ENCODE measurements at regions not wholly inside any gene's neighbourhood (a gene's known extent, or its start where the extent isn't known, plus 50 kb on each side); places are given as distances from the start of the nearest gene placed in this dataset.
"Not testable (repeated sequence)": the region's sequence is repeated elsewhere in the genome, so short reads cannot be mapped to it uniquely, and the experiment has no call there.

DNA sequence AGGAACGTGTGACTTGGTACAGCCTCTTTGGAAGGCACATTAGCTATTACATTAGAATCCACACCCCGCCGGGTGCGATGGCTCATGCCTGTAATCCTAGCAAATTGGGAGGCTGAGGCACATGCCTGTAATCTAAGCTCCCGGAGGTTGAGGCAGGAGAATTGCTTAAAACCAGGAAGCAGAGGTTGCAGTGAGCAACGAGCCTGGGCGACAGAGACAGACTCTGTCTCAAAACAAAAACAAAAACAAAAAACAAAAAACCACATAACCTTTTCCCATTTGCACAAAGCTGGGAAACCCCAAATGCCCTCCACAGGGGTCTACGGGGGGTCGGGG is 82.7 kb upstream of the METTL9 start:
- DNase-seq = not testable (repeated sequence)

DNA sequence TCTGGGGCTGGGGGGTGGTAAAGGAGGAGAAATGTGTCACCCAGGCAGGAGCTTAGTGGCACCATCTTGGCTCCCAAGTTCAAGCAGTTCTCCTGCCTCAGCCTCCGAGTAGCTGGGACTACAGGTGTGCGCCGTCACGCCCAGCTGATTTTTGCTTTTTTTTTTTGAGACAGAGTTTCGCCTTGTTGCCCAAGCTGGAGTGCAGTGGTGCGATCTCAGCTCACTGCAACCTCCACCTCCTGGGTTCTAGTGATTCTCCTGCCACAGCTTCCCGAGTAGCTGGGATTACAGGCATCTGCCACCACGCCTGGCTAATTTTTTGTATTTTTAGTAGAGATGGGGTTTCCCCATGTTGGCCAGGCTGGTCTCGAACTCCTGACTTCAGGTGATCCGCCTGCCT is 82.1 kb upstream of the METTL9 start:
- not testable (repeated sequence) for DNase-seq

DNA sequence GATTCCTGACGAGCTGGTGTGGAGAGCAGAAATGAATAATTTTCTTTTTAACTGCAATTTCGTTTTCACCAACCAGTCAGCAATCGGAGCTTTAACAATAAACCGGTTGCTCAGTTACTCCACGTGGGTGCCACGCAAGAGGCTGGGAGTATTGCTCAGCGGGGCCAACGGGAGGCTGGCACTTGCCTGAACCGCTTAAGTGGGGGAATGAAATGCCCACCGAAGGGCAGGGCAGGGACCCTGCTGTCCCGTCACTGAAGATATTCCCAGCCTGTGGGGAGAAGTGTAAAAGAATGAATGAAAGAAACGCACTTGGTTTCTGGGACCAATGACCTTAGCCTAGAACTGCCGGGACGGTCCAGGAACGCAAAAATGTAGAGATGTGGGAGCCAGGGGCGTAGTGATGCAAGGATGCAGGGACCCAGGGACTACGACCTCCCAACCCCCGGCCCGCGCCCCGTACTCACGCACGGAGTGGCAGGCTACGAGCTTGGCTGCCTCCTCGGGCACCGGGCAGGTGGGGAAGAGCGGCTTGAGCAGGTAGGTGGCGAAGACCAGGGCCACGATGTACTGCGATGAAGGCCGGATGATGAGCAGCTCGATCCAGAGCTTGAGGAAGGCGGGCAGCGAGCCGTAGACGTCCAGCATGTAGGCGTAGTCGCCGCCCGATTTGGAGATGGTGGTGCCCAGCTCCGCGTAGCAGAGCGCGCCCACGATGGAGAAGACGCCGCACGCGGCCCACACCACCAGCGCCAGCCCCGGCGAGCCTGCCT is 79.8 kb upstream of the METTL9 start:
- not testable (repeated sequence) for DNase-seq

DNA sequence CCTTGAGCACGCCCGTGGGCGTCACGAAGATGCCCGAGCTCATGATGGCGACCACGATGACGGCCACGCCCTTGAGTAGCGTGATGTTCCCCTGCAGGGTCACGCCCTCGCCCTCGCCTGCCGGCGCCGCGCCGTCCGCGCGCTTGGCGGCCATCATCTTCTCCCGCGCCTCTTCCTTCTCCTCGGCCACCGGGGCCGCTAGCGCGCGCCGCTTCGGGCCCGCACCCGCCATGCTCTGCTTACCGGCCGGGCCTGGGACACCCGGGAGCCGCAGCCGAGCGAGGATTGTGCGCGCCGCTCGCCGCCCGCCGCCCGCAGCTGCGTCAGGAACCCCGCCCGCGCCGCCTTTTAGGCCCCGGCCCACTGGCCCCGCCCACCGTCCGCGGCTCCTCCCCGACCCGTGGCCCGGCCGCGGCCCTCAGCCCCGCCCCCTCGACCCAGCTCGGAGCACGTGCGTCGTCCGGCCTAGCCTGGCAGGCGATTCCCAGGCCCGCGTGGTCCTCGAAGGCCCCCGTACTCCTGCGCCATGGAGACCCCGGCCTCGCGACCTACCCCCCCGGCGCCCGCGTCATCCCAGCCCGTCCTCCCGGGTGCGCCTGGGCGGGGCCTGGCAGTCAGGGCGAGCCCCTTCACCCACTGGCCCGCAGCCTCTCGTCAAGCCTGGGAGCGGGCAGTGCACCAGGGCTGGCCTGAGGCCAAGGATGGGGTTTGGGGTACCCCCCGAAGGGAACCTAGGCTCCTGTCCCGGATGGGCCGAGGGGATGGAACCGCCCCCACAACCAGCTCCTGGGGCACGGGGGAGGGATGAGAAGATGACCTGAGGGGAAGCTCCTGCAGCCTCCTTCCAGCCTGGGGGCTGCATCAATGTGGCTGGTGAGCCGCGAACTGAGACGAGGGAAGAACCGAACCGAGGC is 79.0 kb upstream of the METTL9 start:
- DNase-seq = peak; percentile 99

DNA sequence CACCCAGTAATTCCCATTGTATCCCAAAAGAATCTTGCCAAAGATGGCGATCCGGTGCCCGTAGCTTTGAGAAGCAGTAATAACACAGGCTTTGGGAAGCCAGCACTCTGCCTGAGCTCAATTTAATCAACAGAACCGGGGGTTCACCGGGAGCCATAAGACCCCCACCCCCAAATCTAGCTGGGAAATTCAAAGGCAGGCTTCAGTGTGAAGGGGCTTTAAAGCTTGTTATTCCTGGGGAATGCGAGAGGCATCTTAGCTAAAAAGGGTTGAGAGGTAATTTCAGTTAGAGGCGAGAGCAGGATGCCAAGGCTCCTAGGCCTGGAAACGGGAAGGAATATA is 78.4 kb upstream of the METTL9 start:
- DNase-seq = not testable (repeated sequence)

DNA sequence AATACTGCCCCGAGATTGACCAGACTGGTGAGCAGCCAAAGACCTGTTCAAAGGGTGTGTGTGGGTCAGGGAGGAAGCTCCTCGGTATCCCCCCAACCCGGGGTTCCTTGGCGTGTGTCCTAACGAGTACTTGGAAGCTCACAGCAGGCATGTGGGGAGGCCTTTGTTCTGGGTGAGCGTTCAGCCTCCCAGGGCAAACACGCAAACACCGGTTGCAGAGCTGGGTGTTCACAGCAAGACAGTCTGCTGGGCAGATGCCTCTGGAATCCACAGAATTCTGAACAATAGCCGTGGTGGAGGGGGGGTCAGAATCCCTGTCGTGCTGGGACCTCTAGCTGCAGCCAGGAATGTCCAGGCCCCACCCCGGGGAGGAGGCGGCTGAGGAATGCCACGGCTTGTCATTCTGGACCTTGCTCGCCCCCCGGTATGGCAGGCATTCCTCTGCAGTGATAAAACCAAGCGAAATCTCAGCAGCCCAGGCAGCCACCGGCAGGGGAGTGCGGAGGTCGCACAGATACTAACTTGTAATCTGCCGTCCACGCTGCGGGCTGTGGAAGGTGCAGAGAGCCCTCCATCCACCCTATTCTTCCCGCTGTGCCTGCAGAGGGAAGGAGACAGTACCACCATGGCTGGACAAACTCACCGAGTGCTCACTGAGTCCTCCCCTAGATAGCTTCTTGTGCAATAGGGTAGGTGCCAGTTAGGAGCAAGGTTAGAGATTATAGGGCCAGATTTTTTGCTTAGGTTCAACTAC is 77.8 kb upstream of the METTL9 start:
- not testable (repeated sequence) for DNase-seq

DNA sequence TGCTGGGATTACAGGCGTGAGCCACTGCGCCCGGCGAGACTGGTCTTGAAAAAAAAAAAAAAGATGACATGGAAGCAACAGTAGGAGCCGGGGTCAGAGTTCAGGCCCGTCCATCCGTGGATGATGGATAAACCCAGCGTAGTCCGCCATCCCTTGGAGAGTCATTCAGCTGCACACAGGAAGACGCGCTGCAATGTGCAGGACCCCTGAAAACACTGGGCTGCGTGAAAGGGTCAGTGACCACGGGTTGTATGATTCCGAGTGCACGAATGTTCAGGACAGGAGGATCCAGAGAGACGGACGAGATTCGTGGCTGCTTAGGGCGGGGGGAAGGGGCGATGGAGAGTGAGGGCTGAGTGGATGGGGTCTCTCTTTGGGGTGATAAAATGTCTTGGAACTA is 76.5 kb upstream of the METTL9 start:
- DNase-seq = not testable (repeated sequence)

DNA sequence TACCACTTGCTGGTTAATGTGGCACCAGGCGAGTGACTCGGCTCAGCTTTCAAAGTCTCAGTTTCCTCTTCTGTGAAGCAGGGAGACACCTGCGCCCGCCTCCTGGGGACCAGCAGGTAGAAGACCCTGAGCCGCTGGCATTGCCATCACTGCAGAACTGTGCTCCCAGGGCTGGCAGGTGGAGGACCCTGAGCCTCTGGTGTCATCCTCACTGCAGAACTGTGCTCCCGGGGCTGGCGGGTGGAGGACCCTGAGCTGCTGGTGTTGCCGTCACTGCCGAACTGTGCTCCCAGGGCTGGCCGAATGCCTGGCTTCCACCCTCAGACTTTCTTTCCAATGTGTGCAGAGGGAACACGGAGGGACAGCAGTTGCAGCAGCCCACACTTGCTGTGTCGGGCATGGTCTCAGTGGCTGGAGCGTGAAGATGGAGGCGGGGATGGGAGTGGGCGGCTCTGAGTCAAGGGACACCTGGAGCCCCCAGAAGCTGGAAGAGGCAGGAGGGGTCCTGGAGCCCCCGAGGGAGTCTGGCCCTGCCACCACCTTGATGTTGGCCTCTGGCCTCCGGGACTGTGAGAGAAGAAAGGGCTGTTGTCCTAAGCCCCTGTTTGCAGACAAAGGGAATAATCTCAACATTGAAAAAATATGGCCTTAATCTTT is 75.8 kb upstream of the METTL9 start:
- DNase-seq = no peak

DNA sequence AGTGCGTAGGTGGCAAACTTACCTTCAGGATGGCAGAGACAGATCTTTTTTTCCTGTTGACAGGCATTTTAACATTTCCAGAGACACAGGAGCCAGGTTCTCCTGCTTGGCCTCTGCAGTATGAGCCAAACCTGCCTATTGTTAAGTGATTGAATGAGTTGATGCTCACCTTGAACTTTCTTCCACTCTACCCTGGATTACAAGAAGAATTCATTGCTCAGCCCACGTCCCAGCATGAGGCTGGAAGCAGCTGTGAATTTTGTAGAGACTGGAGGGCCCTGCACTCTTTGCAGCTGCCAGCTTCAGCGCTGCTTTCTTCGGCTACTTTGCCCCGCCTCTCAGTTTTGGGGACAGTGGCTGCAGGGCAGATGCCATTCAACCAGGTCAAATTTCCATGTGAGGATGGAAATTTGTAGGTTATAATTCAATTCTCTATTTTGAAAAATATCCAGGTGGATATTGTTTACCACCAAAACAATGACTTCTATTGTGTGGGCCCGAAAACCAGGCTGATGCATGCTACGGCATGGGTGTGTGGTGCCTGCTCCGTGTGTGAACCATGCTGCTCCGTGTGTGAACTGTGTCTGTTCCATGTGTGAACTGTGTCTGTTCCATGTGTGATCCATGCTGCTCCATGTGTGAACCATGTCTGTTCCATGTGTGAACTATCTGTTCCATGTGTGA is 75.2 kb upstream of the METTL9 start:
- no peak for DNase-seq

DNA sequence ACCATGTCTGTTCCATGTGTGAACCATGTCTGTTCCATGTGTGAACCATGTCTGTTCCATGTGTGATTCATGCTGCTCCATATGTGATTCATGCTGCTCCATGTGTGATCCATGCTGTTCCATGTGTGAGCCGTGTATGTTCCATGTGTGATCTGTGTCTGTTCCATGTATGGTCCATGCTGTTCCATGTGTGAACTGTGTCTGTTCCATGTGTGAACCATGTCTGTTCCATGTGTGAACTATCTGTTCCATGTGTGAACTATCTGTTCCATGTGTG is 74.7 kb upstream of the METTL9 start:
- not testable (repeated sequence) for DNase-seq

DNA sequence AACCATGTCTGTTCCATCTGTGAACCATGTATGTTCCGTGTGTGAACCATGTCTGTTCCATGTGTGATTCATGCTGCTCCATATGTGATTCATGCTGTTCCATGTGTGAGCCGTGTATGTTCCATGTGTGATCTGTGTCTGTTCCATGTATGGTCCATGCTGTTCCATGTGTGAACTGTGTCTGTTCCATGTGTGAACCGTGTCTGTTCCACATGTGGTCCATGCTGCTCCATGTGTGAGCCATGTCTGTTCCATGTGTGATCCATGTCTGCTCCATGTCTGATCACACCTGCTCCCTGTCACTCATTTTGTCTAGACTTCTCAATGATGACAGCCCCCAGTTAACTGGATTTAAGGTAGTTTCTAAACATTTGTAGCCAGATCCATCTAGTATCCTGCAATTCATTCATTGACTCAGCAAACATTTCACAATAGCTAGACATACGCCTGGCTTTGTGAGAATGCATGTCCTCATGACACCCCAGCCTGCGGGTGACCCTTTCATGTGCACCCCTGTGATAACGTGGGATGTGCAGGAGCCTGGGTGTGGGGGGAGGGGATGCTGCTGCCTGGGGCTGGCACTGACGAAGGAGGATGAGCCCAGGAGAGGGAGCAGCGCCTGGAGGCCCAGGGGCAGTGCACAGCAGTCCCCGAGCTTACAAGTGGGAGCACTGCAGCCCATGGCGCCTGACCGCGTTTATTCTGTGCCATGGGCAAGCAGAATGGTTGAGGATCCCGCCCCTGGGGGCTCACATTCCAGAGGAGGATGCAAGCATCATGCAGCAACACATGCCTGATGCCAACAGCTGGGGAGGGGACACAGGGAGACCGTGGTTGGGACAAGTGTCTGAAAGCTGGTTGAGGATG is 74.1 kb upstream of the METTL9 start:
- DNase-seq = not testable (repeated sequence)

DNA sequence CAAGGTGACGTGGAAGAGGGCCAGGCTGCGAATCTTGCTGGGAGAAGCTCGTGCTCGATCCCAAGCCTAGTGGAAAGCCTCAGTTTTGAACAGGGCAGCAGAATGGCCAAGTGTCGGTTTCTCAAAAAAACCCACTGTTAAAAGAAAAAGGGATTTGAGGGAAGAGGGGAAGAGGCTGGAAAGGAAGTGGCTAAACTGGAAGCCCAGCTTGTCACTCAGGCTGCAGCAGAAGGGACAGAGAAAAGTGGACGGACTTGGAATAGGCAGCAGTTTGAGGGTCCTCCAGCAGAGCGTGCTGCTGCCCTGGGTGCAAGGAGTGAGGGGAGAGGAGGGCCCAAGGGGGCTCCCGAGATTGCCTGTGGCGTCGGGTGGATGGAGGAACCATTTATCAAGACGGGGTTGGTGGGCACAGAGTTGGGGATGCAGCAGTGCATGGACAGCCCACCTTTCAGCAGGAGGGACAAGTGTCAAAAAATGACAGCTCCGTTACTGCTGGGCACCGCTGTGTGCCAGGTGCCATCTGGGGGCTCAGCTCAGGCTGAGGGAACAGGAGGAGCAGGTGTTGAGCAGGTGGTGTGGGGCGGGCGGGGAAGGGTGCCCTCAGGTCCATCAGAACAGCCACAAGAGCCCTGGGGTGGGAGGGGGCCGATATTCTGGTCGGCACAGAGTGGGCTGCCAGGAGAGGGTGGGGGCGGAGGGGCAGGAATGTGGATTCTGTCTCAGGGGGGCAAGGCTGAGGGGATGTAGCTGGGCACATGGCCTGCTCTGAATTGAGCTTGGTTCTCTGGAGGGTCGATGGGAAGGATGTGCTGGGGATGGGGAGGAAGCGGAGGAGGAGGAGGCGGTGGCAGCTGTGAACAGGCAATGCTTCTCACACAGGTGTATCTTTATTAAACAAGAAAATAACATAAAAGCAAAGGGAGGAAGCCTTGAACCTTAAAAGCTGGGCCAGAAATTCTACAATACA is 73.1 kb upstream of the METTL9 start:
- not testable (repeated sequence) for DNase-seq

DNA sequence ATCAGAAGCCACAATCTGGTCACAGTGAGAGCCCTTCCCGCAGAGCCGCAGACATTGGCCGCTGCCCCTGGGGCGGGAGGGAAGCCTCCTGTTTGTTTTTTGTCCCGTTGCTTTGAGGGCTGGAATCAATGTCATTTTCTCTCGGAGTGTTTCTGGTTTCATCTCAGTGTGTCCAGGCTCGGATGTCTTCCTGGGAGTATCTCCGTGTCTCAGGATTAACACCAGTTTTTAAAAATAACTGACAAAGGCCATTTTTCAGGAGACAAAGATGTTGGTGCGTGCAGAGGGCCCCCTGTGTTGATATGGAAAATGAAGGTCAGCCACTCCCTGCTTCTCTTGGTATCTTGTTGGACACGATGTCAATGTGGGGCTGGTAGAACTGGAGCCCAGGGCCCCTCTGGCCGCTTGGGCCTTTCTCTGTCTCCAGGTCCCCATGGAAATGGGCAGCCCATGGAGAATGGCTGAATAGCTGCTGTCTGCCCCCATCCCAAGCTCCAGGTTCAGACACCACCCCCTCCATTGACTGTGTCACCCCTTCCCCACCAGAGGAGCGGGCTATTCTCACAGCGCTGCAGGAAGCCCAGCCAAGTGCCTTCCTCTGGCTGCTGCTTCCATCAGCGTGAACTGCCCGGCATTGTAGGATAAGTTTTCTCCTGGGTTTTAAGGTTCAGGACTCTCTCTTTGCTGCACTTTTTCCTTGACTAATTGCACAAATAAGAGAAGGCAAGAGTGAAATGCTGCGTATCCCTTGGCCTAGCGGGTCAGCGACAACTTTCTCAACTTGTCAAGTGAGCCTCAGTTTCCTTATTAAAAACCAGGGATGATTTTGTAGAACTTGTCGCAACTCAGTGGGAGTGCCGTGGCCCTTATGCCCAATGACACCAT is 72.2 kb upstream of the METTL9 start:
- DNase-seq = no peak

DNA sequence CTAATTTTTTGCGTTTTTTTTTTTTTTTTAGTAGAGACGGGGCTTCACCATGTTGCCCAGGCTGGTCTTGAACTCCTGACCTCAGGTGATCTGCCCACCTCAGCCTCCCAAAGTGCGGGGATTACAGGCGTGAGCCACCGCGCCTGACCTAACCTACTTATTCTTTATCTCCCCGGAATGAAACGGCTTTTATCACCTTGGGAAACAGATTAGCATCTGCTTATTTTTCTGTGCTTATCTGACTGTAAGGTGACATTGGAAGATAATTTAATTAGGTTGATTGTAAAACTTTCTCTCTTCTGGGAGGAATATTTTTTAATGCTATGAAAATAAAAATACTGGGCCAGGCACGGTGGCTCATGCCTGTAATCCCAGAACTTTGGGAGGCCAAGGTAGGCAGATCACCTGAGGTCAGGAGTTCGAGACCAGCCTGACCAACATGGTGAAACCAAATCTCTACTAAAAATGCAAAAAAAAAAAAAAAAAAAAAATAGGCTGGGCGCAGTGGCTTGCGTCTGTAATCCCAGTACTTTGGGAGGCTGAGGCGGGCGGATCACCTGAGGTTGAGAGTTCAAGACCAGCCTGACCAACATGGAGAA is 70.2 kb upstream of the METTL9 start:
- not testable (repeated sequence) for DNase-seq

DNA sequence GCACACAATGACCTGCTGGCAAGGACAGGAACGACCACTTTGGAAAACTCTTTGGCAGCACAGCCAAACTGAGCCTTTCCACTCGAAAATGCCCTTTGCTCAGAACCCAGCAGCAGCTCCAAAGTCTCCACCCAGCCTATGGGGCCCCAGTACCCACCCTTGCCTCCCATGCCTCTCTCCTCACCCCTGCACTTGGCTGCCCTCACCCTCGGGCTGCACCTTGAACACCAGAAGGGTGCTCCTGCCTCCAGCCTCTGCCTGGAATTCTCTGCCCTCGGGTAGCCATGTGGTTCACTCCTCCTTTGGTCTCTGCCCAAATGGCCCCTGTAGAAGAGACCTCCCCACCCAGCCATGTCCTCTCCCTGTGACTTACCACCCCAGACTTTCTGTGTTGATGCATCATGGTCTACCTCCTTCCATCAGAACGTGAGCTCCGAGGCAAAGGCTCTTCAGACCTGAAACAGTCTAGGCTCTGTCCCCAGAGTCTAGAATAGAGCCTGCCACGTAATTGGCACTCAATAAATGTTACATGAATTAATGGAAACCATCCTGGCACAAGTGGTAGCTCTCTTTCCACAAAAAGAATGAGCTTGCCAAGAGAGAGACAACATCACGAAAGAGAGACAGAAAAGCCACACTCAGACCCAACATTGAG is 68.5 kb upstream of the METTL9 start:
- not testable (repeated sequence) for DNase-seq

DNA sequence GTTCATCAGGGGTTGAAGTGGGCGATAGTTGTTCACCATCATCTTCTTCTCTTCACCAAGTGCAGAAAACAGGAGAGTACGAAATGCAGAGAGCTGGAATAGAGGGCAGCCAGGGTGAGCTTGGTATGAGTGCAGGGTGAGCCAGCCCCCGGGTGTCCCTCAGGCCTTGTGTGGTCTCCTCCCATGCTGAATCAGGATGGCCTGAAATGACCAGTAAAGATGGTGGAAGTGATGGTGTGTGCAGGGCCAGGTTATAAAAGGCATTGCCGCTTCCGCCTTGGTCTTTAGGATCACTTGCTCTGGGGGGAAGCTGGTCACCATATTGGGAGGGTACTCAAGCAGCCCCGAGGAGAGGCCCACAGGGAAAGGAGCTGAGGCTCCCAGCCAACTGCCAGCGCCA is 66.4 kb upstream of the METTL9 start:
- not testable (repeated sequence) for DNase-seq

DNA sequence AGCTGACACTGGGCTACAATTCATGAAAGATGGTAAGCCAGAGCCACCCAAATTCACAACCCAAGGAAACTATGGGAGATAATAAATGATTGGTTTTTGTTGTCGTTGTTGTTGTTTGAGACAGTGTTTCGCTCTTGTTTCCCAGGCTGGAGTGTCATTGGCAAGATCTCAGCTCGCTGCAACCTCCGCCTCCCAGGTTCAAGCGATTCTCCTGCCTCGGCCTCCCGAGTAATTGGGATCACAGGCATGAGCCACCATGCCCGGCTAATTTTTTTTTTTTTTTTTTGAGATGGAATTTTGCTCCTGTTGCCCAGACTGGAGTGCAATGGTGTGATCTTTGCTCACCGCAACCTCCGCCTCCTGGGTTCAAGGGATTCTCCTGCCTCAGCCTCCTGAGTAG is 65.9 kb upstream of the METTL9 start:
- DNase-seq = not testable (repeated sequence)

DNA sequence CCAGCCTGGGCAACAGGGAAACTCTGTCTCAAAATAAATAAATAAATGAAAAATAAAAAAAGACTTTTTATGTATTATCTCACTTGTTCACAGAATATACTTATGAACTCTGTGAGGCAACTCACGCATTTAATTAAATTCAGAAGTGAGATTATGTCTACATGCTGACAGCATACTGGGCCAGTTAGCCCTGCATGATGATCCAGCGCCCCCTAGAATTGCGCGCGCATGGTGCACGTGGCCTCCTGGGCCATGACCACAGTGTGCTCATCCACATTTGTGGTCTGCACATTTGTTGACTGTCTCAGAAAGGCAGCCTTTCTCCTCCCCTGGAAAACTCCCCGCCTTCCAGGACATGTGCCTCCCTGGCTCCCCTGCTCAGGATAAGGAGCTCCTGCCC is 64.8 kb upstream of the METTL9 start:
- DNase-seq = not testable (repeated sequence)

Measured in stimulated activated CD4-positive, alpha-beta T cell treated with anti-CD3 and anti-CD28 coated beads, Interleukin-4, amount 100 ng/mL, for 1 hour (primary cell).